Myocyte (in vitro differentiated cells): ENCODE measurements at regions not wholly inside any gene's neighbourhood (a gene's known extent, or its start where the extent isn't known, plus 50 kb on each side); places are given as distances from the start of the nearest gene placed in this dataset.
"Not testable (repeated sequence)": the region's sequence is repeated elsewhere in the genome, so short reads cannot be mapped to it uniquely, and the experiment has no call there.

Experiments used
- DNase-seq: peaks from one replicate; pipeline ENCODE4 v3.0.0-alpha.2; 2012; ENCODE audit warnings: low read depth

DNA sequence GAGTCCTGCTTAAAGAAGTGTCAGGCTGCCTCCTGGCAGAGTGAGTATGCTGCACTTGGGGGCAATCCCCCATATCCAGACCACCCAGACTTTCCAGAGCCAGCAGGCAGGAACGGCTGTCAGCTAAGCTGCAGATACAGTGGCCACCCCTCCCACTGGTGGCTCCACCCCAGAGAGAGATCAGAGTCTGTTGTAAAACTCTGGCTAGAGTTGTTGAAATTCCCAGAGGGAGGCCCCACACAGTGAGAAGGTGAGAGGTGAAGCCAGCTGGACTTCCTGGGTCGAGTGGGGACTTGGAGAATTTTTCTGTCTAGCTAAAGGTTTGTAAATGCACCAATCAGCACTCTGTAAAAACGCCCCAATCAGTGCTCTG is 533.8 kb upstream of the ACVR2A start:
- DNase-seq = no peak

DNA sequence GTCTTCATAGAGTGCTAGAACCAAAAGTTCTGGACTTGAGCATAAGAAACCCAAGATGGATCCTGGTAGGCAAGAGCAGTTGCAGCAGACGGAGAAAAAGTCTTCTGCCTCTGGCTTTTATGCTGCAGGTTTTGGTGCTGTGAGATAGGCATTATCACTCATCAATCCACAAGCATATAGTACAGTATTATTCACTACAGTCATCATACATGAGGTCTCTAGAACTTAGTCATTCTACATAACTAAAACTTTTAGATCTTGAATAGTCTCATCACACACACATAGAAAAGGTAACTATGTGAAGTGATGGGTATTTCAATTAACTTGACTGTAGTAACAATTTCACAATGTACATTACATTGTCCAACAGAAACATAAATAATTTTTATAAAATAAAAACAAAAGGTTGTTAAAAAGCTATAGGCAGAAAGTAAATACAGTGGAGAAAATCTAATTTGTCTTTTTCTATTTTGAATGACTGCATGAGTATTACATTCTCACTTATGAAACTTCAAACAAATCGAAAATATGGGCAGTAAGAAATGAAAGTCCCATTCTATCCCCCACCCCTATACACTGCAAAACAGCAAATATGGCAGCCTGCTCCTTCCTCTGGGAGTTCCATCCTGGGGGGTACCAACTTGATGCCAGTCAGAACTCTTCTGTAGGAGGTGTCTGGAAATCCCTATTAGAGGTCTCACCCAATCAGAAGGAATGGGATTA is 534.3 kb upstream of the ACVR2A start:
- DNase-seq = no peak

DNA sequence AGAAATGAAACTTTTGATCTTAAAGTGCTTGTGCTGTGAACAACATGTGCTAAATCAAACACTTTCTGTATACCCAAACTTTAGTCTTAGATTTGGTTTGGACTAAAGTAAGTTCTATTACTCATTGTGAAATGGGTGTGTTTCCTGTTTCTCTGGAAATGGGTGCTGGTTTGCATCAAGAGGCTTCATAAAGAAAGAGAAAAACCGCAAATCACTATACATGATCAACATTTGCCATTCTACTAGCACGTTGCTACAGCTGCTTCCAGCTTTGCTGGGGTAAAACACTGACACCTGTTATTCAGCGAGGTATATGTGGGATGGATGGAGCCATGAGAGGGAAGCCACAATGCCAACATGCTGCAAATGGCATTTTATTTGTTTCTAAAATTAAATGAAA is 547.0 kb upstream of the ACVR2A start:
- DNase-seq = peak; percentile 56

DNA sequence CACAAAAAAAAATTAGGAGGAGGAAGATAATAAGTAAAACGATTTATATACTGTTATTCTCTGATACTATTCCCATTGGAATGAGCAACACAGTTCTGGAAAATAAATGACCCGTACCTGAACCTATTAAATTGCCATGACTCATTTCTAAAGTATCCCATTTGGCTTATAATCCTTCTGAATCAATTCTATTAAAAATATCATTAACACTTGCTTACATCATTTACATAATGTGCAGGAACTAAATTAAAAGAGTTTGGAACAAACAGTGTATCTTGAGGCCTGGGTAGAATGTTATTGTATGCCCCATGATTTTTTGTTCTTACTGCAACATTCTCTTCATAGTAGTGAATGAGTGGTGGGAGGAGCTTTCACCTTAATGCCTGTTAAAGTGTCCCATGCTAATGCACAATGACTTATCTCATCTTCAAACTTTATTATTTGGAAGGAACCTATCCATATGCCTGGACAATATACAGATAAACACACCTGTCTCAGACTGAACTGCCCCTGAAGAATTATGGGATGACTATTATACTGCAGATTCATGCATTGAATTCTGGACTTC is 549.9 kb upstream of the ACVR2A start:
- no peak for DNase-seq

DNA sequence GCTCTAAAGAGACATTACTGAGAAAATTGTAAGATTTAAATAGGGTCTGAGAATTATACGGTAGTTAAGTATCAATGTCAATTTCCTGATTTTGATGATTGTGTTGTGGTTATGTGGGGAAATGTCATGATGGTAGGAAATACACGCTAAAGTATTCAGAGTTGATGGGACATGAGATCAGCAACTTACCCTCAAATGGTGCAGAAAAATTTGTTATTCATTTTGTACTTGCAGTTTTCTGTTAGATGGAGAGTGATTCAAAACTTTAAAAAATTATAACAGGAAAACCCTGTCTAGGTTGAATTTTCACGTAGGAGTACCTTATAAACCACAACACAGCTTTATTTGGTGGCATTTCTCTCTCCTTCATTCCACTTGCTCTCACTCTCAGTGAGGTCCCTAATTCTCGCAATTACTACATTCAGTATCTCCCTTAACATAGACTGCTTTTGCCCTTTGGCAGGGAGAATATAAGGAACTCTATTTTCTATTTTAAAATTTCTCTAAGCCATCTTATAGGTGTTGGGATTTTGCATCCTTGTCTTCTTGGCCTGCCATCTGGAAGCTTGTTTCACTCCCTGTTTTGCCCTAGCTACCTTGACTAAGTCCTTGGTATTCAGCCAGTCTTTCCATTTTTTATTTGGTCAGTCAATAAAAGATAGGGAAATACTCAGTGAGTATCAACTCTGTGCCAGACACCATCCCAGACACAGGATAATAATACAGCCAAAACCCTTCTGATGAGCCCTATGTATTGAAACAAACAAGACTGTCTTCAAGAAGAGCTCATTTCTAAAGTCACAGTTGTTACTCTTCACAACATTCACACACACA is 550.6 kb upstream of the ACVR2A start:
- no peak for DNase-seq

DNA sequence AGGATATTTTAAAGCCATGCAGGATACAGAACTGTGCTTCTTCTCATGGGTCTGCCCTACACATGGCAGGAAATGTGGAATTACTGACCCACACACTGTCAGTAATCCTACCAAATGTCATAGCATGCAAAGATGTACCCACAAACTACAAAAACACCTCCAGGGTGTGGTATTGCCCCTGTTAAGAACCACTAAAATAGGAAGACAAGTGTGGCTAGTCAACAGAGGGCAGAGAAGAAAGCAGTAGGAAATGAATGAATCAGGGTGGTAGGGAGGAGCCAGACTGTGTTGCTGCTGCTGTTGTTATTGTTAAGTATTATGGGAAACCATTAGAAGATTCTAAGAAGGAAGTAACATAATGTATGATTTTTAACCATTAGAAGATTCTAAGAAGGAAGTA is 556.7 kb upstream of the ACVR2A start:
- peak; percentile 6 for DNase-seq

DNA sequence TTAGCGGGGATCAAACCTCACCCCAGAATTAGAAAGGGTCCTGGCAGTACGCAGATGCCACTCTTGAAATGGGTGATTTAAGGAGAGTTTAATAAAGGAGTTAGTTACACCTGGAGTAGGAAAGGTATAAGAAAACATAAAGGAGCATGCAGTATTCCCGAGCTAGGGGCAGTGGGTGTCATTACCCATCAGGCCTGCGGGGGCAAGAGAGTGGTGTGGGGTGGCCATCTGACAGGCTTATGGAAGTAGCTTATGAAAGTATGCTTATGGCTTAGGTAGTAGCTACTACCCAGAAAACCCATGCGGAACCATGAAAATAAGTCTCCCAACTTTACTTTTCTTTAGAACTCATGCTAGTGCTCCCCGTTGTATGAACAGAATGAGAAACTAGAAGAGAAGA is 568.9 kb upstream of the ACVR2A start:
- DNase-seq = no peak

DNA sequence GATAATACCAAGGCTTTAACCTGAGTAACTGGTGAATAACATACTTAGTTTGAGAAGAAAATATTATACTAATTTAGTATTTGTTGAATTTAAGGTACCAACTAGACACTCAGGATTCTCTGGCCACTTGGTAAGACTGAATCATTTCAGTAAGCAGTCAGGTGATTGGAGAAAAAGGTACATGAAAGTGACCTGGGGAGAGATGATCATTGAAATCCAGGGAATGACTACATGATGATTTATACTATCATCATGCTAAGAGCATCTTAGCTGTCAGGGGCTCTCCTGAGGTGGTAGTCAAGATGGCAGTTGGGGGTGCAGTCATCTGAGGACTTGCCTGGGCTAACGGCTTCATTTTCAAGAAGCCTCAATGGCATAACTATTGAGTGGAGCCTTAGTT is 571.2 kb upstream of the ACVR2A start:
- no peak for DNase-seq

DNA sequence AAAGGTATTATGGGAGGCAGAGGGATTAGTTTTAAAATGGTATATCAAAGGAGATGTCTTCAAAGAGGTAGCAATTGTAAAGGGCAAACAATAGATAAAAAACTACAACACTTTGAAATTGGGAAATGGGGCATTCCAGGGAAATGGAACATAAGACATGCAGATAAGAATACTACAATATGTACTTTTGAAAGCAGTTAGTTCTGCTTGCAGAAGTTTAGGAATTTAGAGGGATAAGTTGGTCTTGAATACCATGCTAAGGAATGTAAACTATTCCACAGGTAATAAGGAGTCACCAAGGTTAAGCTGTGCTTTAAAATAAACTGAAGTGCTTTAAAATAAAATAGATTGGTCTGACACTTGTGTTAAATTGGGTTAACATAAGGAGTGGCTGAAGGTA is 571.7 kb upstream of the ACVR2A start:
- no peak for DNase-seq

DNA sequence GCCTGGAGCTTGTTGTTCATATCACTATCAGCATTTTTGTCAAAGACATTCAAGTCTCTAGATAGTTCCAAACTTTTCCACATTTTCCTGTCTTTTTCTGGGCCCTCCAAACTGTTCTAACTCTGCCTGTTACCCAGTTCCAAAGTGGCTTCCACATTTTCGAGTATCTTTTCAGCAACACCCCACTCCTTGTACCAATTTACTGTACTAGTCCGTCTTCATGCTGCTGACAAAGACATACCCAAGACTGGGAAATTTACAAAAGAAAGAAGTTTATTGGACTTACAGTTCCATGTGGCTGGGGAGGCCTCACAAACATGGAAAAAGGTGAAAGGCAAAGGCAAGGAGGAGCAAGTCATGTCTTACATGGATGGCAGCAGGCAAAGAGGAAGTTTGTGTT is 575.2 kb upstream of the ACVR2A start:
- DNase-seq = not testable (repeated sequence)

DNA sequence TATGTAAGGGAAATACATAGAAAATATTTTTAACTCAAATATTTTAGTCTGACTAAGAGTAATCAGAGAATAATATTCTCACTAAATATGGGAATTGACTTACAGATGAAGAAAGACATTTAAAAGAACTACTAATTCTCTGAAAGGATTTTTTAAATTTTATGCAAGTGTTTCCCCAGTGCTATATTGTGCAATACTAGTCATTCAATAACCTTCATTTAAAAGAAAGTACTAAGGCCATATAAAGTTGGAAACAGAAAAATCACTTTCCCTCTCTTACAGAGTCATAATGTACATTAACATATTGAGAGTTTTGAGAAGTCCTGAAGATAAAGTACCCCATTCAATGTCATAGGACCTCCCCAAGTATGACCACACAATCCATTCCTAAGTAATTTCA is 584.6 kb upstream of the ACVR2A start:
- DNase-seq = no peak

DNA sequence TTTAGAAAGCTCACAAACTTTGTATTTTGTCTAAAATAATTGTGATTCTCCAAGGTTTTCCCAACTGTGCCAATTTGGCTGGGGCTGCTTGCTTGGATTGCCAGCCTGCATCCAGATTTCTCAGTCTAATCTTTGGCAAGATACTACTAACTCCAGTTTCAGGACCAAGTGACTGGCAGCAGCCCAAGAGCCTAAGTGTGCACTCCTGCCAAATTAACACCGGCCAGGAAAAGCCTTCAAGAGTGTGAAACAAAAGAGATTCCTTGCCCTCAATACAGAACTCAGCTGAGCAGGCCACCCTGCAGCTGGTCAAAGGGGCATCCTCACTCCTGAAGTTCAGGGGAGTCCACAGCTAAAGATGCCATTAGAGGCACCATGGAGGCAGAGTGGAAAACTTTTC is 589.0 kb upstream of the ACVR2A start:
- DNase-seq = no peak

DNA sequence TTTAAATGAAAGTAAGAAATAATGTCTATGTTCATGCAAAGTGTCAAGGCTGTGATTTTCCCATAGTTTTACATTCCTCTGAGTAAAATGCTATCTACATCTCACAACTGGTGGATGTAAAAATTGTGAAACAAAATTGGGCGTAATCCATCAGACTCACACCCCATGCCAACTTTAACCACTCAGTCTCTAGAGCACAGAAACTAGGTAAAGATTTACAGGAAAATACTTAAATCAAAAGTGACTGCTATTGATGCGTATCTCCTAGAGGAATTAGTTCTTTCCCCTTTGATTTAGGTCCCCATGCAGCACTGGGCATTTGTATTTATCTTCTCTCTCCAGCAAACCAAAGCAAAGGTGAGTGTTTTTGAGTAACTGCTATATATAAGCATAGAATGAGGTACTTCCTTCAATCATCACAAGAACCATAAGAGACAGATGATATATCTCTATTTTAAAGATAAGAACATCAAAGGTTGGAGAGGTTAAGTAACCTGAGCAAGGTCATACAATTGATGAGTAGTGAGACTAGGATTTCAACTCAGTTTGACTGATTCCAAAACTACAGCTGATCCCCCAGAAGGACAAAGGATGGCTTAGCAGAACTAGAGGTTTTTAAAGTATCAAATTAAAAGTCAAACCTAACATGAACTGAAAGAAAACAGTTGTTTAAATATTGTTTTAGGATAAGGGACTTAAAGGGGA is 594.0 kb upstream of the ACVR2A start:
- DNase-seq = no peak

DNA sequence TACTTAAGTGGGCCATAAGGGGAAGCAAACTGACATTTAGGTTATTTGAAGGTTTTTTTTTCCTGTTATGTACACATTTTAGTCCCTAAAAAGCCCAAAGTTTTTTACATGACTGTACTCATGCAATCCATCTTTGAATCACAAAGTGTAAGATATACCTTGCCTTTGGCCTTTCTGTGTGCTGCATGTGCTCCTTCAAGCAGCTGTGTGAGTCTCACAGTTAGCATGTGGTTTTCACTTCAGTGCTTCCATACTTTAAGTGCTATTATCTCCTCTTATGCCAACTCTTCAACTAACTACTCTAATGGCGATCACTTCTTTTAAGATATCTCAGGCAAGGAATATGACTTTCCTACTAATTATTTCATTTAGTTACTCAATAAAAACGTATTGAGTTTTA is 597.1 kb upstream of the ACVR2A start:
- no peak for DNase-seq

DNA sequence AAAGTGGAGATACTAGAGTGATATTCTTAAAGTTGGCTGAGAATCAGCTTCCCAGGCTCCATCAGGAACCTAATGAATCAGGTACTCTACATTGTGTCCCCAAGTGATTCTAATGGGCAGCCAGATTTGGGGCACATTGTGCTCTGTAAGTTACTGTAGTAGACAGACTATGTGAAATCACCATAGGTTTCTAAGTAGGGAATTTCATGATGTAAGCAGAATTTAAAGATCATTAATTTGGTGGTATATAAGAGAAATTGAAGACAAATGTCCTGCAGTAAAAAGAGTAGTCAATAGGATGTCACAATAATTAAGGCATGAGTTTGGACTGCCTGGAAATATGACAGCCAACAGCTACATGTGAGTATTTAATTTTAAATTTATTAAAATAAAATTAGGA is 602.4 kb upstream of the ACVR2A start:
- no peak for DNase-seq

DNA sequence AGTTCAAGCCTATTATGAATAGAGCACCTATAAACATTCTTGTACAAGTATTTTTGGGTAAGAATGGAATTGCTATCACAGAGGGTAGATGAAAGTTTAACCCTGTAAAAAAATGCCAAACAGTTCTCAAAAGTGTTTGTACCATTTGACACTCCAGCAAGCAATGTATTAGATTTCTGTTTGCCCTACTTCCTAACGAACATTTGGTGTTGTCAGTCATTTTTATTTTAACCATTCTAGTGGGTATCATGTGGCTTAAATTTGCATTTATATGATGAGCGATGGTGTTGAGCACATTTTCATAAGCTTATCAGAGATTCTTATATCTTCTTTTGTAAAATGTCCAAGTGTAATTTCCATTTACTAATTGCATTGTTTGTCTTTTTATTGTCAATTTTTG is 608.2 kb upstream of the ACVR2A start:
- peak; percentile 39 for DNase-seq

DNA sequence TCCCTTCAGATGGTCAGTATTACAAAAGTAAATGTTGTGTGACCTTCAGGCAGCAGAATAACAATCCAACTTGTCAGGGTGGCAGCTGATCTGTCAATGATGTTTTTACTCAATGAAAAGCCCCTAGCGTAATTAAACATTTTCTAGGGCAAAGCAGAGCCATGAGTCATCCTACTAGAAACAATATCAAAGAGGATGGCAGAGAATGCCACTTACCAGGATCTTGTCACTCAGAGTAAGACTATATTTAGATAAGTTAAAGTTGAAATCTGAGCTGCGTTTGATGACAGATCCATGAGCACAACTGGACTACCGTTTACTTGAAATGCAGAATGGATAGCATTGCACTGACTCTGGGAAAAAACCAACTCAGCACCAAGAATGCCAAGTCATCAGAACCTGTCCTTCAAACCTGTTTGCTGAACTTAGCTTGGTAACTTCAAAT is 612.6 kb upstream of the ACVR2A start:
- DNase-seq = peak; percentile 93

DNA sequence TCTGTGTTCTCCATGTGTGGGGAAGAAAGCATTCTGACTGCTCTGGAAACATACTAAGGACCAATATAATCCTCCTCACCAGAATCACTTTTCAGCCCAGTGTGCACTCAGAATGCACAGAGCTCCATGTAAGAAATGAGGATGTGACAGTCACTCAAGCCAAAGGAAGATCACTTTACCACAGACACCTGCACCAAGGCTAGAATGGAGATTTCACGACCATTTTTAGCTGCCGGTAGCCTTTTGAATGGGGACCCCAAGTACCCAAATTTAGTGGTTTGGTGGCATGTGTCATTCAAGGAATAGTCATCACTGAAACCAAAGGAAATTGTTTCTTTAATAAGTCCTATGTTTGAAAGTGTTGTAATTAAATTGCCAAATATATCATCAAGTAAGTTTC is 613.2 kb upstream of the ACVR2A start:
- peak; percentile 2 for DNase-seq

DNA sequence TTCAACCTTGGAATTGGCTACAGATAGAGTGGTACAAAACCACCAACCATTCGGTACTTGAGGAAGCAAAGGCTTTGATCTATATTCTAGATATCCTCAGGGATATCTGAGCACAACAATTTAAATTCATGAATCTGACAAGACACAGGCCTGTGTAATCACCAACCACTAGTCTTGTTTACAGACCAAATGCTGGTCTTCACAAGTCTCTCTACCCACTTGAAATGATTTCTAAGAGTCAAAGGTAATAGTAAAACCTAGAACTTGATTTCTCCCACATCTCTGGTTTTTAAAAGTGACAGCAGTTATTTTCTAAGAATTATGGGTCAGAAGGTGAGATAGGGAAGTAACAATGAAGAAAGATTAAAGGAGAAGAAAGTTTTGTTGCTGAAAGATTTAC is 613.7 kb upstream of the ACVR2A start:
- DNase-seq = no peak

DNA sequence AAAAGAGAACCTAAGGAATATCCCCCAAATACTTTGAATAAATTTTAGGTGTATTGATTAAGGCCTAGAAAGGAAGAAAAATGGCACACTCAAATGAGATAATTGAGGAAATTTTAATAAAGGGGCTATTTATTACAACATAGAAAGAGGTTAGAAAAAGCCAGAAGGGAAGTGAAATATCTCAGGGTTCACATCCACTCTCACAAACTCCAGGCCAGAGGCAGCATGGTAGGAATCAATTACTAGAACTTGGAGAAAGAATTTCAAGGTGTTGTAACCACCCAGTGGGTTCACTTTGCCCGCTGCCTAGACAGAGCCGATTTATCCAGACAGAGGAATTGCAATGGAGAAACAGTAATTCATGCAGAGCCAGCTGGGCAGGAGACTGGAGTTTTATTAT is 617.5 kb upstream of the ACVR2A start:
- no peak for DNase-seq

DNA sequence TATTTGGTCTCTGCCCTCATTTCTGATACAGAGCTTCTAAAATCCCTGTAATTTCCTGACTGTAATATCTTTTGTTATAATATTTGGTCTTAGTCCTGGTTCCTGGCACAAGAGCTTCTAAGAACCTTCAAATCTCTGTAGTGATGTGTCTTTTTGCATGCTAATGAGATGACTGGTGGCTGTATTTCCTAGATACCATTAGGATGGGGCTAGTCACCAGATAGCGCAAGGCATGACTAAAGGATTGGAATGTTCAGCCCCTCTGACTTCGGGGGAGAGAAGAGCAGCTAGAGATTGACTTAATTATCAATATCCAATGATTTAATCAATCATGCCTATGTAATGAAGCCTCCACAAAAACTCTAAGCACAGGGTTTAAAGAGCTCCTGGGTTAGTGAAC is 620.8 kb upstream of the ACVR2A start:
- DNase-seq = no peak

DNA sequence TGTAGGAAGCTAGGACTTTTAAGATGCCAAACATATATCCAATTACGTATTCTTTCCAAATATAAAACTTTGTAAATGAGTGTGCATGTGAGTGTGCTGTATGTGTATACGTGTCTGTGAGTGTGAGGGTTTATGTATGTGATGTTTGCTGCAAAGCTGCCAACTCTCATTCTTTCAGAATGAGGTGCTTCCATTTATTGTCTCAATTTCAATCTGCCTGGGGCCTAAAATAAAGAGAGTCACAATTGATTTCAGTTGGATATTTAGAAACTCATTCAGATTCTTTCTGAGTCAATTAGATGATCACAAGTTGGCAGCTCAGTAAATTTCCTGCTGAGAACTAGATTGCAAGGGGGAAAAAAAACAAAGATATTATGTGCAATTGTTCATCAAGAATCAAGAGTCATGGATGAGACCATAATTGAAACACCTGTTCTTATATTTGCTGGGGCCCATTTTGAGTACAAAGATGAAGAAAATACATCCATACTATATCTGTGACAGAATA is 621.2 kb upstream of the ACVR2A start:
- DNase-seq = no peak
